NCI-H526 treated with DMSO at 0.1 percent for 48 hours (cell line): ENCODE measurements at regions not wholly inside any gene's neighbourhood (a gene's known extent, or its start where the extent isn't known, plus 50 kb on each side); places are given as distances from the start of the nearest gene placed in this dataset.

Experiments
- DNase-seq: peaks from one replicate; lab custom pipeline; 2025; lab: John Stamatoyannopoulos, UW

DNA sequence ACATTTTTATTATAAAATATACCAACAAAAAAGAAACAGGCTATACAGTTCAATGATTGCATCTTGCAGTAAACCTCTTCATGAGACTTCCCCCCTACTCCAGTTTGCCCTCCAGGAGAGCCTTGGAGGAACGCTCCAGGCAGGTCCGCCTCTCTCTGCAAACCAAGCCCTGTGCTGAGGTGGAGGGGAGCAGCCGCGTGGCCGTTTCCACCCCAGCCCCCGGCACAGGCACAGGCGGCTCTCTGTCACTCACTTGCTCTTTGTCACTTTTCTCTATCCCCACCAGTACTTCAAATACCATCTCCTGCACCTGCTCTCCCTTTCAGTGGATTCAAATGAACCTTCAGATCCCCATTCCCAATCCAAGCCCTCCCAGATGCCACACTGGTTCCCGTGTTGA, 479.9 kb downstream of the OCA2 start:
- no peak for DNase-seq

DNA sequence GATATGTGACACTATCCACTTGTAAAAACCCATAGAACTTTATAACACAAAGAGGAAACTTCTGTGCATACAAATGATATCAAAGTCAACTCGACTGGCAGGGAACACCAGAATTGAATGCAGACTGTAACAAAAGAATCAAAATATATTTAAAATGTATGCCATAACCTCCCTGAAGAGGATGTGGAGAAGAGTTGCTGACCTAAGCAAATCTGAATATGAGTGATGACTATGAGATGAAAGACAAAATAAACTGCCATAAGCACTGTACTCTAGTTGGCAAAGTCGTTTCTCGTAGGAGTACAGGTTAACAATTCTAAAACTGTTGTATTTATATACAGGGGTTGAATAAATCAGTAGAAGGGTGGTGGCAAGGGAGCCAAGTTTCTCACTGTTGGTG, 482.1 kb downstream of the OCA2 start:
- no peak for DNase-seq

DNA sequence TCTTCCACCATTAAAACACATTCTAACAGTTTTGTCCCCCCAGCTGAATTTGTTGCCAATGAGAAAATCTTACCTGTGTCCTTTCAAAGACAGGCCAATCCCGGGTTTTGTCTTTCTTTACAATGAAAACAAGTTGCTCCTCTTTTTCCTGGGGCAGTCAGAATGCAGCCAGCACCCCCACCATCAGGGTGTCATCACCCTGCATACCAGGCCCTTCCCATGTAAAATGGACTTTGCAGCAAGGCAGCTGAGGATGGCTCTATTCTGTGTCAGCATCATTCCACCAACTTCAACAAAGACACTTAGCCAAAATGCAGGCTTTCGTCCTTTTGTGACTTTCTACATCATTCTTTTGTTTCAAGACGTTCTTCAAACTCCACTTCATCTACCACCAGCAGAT, 490.9 kb downstream of the OCA2 start:
- DNase-seq, result no peak

DNA sequence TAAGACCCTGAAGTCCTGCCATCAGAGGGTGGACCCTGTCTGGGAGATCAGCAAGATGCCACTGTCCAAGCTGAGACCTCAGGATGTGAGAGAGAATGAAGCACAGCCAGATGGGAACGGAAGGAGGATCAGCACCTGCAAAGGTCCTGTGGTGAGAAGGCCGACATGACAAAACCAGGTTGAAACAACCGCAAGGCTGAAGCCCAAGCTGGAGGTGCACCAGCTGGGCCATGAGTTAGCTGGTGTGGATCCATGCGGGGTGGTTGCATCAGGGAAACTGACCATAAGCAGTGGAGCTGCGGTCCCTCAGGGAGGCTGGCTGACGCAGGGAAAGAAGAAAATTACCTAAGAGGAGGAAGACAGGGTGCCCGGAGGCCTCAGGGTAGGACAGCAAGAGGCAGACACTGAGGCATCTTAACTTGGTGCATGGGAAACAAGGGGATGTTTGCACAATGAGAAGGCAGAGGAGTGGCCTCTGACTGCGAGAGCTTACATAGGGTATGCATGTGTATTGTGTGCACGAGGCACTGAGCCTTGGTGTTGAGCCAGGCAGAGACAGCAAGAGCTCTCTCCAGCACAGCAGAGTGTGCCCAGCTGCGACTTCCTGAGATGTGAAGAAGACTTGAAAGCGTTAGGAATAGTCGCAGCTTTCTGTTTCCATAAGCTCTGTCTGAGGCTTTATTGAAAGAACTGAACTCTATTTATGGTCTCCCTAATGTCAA, 497.7 kb downstream of the OCA2 start:
- DNase-seq, result no peak

DNA sequence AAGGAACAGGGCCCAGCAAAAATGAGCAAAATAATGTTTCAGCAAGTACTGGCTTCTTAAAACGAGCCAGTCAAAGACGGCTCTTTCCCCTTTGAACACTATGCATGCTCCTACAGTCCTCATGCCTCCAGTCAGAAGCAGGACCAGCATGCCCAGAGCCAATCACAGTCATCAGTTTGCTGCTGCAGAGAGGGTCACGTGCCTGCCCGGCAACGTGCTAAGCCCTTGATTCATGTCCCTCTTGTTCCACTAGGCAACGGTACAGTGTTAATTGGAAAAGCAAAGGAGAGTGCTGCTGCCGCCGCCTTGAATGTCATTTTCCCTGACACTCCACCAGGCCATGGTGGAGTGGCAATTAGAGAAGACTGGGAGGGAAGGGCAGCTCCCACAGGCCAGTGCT, 500.1 kb downstream of the OCA2 start:
- no peak for DNase-seq

DNA sequence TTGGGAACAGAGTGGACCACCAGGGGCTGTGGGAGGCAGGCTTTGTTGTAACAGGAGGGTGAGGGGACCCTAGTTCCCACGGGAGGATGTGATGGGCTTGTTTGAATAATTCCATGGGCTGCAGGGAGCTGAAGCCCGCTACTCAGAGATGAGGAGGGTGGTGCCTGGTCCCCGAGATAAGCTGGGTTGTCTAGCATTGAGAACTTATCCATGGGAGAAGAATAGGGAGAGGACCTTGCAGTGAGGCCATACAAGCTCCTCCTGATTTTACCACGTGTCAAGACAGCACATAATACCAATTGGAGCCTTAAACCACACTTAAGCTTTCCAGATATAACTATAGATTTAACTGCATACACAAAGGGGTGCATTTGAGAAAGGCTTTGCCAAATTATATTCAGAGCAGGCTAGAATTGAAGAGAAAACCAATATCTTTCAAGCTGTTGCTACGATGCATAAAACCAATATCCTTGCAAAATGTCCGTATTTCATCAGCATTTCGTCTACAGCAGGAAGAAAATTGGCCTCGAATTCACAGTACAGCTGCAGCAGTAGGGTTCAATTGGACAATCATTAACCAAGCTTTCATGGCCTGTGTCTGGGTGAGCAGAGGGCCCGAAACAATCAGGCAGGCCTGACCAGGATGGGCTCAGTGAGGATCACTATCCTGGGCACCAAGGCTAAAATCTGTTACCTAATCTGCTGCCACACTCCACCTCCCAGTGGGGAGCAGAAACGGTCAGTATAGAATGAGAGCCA, 500.7 kb downstream of the OCA2 start:
- DNase-seq, result no peak

DNA sequence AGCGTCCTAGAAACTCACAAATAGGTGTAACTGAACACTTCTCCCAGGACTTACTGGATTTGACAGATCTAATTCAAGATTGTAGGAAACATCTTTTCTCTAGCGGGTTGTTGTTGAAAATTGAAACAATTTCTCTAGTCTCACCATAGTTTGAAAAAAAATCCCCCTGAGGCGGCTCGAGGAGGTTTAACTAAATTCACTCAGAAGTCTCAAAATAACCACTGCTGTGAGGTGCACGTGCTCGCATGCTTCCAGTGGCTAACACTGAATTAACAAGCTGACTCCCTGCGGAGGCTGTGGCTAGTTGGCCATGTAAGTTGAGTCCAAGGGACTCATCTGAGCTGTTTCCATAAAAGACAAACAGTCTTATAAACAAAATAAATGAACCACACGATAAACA, 503.9 kb downstream of the OCA2 start:
- DNase-seq, result no peak

DNA sequence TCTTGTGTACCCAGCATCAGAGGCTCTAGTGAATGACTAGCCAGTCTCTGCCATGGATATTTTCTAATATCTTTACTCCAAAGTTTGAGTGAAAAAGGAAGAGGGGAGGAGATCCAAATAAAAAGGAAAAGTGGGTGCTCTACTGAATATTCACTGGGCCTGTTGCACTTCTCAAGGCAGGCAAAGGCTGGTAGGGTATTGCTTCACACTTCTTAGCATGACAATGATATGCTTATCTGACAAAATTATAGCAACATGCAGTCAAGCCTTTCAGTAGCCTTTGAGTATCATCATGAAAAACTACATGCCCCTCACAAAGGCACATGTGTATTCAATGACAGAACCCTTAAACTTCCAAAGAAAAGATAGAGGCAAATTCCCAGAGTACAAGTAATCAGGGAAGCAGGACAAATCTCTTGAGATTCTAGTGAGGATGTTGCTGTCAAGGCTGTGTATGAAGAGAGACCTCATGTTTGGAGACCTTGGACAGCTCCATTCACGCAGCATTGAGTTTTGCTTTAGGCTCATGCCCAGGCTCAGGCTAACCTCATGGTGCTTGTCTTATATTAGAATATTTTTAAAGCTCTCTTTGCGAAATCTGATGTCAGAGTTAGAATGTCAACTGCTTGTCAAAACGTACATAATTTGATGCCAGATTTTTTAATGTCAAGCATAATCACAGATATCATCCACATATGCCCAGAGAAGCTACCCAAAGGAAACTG, 506.9 kb downstream of the OCA2 start:
- no peak for DNase-seq
